ENCODE measurements at regions not wholly inside any gene's neighbourhood (a gene's known extent, or its start where the extent isn't known, plus 50 kb on each side); places are given as distances from the start of the nearest gene placed in this dataset.

DNA sequence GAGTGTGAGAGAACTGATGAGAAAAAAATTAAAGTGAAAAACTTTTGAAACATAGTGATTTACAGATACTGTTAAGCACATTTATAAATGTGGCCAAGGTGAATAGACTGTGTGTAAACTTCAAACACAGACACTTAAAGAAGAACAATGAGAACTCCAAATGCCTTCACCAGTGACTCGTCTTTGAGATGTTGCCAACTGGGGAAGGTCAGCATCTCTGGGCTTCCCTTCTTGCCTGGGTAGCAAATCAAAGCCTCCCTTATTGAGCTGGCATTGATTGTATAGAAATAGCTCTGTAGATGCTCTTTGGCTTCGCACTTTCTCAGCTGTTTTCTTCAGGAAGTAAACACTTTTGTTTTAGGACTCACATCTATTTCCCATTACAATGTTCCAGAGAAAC is 177.3 kb upstream of the SGCG start:
- Histone ChIP-seq H3K9me3 (no peaks in the 10 kb centered on the region), H3K4me3 (no peak overlapping the region), H3K27ac (no peak overlapping the region), H3K4me1 (no peaks in the 10 kb centered on the region), H3K27me3 (no peaks in the 10 kb centered on the region), H3K36me3 (ENCODE audit: low read depth, missing control alignments) (no peaks in the 10 kb centered on the region)
- no peak for DNase-seq
- intact Hi-C loops (cut with DNase I; ENCODE audit: low total_unique reads) = no loop called here
- TF ChIP-seq POLR2A (IDR thresholded peaks at IDR 0.05) = no peak
- TF ChIP-seq, protein P1, sequence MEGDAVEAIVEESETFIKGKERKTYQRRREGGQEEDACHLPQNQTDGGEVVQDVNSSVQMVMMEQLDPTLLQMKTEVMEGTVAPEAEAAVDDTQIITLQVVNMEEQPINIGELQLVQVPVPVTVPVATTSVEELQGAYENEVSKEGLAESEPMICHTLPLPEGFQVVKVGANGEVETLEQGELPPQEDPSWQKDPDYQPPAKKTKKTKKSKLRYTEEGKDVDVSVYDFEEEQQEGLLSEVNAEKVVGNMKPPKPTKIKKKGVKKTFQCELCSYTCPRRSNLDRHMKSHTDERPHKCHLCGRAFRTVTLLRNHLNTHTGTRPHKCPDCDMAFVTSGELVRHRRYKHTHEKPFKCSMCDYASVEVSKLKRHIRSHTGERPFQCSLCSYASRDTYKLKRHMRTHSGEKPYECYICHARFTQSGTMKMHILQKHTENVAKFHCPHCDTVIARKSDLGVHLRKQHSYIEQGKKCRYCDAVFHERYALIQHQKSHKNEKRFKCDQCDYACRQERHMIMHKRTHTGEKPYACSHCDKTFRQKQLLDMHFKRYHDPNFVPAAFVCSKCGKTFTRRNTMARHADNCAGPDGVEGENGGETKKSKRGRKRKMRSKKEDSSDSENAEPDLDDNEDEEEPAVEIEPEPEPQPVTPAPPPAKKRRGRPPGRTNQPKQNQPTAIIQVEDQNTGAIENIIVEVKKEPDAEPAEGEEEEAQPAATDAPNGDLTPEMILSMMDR (IDR thresholded peaks at IDR 0.05) = no peak
- WGBS, 2 donors = 22 to 46% methylated on average over 2 of the region's 2 CpGs

DNA sequence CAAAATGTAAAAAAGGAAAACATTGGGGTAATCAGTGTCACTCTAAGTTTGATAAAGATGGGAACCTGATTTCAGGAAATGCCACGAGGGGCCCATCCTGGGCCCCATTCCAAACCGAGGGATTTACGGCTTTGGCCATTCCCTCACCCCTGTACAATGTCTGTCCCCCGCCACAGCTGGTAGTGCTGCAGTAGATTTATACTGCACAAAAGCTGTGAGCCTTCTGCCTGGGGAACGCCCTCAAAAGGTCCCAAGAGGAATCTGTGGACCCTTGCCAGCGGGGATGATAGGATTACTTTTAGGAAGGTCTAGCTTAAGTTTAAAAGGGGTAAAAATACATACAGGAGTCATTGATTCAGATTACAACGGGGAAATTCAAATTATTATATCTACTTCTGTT is 173.4 kb upstream of the SGCG start:
- no peaks in the 10 kb centered on the region for H3K4me1 ChIP-seq
- no peaks in the 10 kb centered on the region for H3K27me3 ChIP-seq
- TF ChIP-seq, protein P1 (IDR thresholded peaks at IDR 0.05) = no peak
- no peak for TF ChIP-seq POLR2A (IDR thresholded peaks at IDR 0.05)
- DNase-seq = peak; percentile 29
- 37 to 38% methylated on average over 7 of the region's 7 CpGs for WGBS, 2 donors
- intact Hi-C loops (cut with DNase I; ENCODE audit: low total_unique reads) = no loop called here
- H3K36me3 ChIP-seq (ENCODE audit: low read depth, missing control alignments) = no peaks in the 10 kb centered on the region
- H3K9me3 ChIP-seq = no peaks in the 10 kb centered on the region
- no peak overlapping the region for H3K27ac ChIP-seq
- no peak overlapping the region for H3K4me3 ChIP-seq

DNA sequence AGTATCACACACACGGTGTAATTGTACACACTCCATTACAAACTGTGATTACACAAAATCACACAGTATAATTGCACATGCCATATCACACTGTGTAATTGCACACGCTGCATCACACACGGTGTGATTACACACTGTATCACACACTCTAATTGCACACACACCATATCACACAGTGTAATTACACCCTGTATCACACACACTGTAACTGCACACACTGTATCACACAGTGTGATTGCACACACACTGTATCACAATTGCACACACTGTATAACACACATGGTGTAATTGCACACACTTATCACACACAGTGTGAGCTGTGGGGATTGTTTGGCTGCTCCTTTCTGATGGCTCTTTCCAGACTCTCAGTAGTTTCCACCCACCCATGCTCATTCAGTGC is 162.6 kb upstream of the SGCG start:
- Histone ChIP-seq H3K27me3 (no peaks in the 10 kb centered on the region), H3K9me3 (no peaks in the 10 kb centered on the region), H3K36me3 (ENCODE audit: low read depth, missing control alignments) (no peaks in the 10 kb centered on the region), H3K4me3 (no peak overlapping the region), H3K27ac (no peak overlapping the region), H3K4me1 (no peaks in the 10 kb centered on the region)
- intact Hi-C loops (cut with DNase I; ENCODE audit: low total_unique reads) = no loop called here
- WGBS, 2 donors = 79 to 82% methylated on average over 3 of the region's 3 CpGs
- DNase-seq = no peak
- no peak for TF ChIP-seq POLR2A (IDR thresholded peaks at IDR 0.05)
- TF ChIP-seq, protein P1 (IDR thresholded peaks at IDR 0.05) = no peak

DNA sequence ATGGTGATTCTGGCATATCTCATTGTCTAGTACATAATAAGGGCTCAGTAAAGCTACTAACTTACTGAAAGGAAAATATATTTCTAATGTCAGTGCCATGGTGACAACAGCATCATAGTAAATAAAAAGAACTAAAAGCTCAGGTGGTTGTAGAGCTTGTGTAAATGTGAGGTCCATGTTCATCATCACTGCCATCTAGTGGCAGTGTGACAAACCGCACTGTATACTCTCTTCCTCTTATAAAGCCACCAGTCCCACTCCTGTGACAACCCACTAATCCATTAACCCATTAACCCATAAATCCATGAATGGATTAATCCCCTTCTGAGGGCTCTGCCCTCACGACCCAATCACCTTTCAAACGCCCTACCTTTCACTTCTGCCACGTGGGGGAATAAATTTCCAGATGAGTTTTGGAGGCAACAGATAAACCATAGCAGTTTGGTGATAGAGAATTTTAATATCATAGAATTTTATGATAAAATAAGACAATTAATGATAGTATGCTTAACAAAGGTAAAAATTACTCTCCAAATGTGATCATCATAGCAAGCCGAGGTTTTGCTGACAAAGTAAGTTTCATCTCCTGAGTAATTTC is 160.4 kb upstream of the SGCG start:
- intact Hi-C loops (cut with DNase I; ENCODE audit: low total_unique reads) = no loop called here
- Histone ChIP-seq H3K27me3 (no peaks in the 10 kb centered on the region), H3K4me1 (no peaks in the 10 kb centered on the region), H3K4me3 (no peak overlapping the region), H3K36me3 (ENCODE audit: low read depth, missing control alignments) (no peaks in the 10 kb centered on the region), H3K27ac (no peak overlapping the region), H3K9me3 (no peaks in the 10 kb centered on the region)
- WGBS, 2 donors = 21% methylated on average over 5 of the region's 5 CpGs
- TF ChIP-seq, protein P1 (IDR thresholded peaks at IDR 0.05) = peak; percentile 76 to 85 (median 76)
- no peak for TF ChIP-seq POLR2A (IDR thresholded peaks at IDR 0.05)
- DNase-seq = peak; percentile 76

DNA sequence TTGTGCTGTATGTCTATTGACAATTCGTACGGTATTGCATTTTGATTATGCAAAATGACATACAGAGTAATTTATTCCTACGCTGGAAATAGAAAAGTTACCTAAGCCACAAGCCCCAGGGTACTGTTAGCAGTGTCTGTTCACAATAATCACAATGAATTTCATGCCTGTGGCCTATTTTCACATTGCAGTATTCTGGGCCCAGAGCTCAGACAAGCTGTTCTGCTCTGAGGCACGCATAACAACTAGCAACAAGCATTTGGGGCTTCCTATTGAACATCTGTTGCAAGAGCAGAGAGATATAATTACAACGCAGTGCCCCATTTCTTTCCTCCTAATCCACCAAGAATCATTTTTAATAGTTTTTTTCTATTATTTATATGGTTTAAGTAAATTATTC is 158.9 kb upstream of the SGCG start:
- no peak for TF ChIP-seq POLR2A (IDR thresholded peaks at IDR 0.05)
- TF ChIP-seq, protein P1 (IDR thresholded peaks at IDR 0.05) = no peak
- intact Hi-C loops (cut with DNase I; ENCODE audit: low total_unique reads) = no loop called here

More for the DNA sequence above, 158.9 kb upstream of the SGCG start:
- Histone ChIP-seq H3K27ac (no peak overlapping the region), H3K27me3 (no peaks in the 10 kb centered on the region), H3K9me3 (no peaks in the 10 kb centered on the region), H3K36me3 (ENCODE audit: low read depth, missing control alignments) (no peaks in the 10 kb centered on the region), H3K4me3 (peak overlapping the region in 1 of 2 donors; percentile 23), H3K4me1 (no peaks in the 10 kb centered on the region)
- no peak for DNase-seq
- WGBS, 2 donors = 65 to 78% methylated on average over 5 of the region's 5 CpGs

Measured in testis (tissue), 2 donors.